ENCODE measurements at regions not wholly inside any gene's neighbourhood (a gene's known extent, or its start where the extent isn't known, plus 50 kb on each side); places are given as distances from the start of the nearest gene placed in this dataset.

DNA sequence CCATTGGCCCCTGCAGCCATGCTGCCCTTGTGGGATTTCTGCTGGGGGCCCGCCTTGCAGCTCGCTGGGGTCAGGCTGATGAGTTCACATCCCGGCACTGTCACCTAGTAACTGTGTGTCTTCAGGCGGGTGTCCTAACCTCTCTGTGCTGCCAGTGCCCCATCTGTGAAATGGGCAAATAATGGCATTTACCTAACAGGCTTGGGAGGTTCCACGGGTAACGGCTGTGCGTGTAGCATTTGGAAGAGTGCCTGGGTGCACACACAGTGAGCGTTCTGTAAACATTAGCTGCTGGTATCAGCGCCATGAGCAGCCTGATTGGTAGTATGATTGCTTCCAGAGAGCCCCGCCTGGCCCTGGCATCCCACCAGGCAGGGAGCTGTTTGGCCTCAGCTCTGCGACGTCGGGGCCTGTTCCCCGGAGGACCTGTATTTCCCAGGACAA, 167.3 kb upstream of the GSE1 start:
- Histone ChIP-seq H3K79me2 (ENCODE audit: insufficient read depth, low read length) (no peaks in the 10 kb centered on the region), H2AFZ (ENCODE audit: low read depth, low read length) (no peak overlapping the region), H3K4me3 (ENCODE audit: low read depth in 1 of 2, low read length in 2 of 2) (no peak overlapping the region), H3K36me3 (ENCODE audit: insufficient read depth, low read length) (no peaks in the 10 kb centered on the region), H3K9ac (ENCODE audit: low read depth, low read length) (peak overlapping the region; percentile 65), H3K27ac (ENCODE audit: low read length) (peak overlapping the region; percentile 99), H3K4me1 (ENCODE audit: insufficient read depth, low read length) (peaks cover 67% of the 10 kb centered on the region), H3K4me2 (ENCODE audit: insufficient read depth, low read length) (no peak overlapping the region), H4K20me1 (ENCODE audit: insufficient read depth, low read length) (no peaks in the 10 kb centered on the region), H3K9me3 (ENCODE audit: insufficient read depth, low read length, severe bottlenecking) (no peaks in the 10 kb centered on the region), H3K27me3 (ENCODE audit: insufficient read depth, low read length, poor library complexity) (no peaks in the 10 kb centered on the region)
- DNase-seq = no peak
- no peak for ATAC-seq (ENCODE audit: insufficient read depth, low read depth)
- TF ChIP-seq, protein P1, sequence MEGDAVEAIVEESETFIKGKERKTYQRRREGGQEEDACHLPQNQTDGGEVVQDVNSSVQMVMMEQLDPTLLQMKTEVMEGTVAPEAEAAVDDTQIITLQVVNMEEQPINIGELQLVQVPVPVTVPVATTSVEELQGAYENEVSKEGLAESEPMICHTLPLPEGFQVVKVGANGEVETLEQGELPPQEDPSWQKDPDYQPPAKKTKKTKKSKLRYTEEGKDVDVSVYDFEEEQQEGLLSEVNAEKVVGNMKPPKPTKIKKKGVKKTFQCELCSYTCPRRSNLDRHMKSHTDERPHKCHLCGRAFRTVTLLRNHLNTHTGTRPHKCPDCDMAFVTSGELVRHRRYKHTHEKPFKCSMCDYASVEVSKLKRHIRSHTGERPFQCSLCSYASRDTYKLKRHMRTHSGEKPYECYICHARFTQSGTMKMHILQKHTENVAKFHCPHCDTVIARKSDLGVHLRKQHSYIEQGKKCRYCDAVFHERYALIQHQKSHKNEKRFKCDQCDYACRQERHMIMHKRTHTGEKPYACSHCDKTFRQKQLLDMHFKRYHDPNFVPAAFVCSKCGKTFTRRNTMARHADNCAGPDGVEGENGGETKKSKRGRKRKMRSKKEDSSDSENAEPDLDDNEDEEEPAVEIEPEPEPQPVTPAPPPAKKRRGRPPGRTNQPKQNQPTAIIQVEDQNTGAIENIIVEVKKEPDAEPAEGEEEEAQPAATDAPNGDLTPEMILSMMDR (IDR thresholded peaks at IDR 0.05; ENCODE audit: borderline replicate concordance, extremely low read depth, low read length, poor library complexity, severe bottlenecking) = no peak
- TF ChIP-seq EZH2 (IDR thresholded peaks at IDR 0.05; ENCODE audit: borderline replicate concordance, low read depth, low read length, severe bottlenecking) = no peak

DNA sequence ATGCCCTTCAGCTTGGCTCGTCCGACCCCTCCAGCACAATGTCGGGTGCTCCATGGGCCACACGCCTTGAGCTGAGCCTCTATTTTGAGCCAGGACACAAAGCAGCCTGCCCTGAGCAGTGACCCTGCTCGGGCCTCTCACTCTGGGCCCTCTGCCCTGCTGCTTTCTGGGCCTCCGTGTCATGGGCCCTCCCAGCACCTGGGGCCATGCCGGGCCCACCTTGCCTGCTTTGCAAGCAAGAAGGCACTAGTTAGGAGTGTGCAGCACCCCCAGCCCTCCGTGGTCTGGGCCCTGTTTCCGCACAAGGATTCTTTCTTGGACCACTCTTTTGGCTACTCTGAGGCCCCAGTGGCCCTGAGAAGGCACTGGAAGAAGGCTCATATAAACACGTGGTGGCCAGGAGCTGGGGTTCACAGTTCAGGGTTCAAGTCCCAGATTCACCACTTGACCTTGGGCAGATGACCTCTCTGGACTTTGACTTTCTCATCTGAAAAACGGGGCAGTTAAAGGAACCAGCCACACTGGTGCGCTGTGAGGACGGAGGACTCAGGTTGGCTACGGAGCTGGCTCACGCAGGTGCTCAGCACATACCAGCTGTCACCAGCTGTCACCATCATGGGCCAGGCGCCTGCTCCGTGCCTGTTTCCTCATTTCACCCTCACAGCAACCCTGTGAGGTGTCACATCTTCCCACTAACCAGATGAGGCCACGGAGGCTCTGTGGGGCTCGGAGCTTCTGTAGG, 166.0 kb upstream of the GSE1 start:
- H3K9me3 ChIP-seq (ENCODE audit: insufficient read depth, low read length, severe bottlenecking) = no peaks in the 10 kb centered on the region
- no peaks in the 10 kb centered on the region for H4K20me1 ChIP-seq (ENCODE audit: insufficient read depth, low read length)
- no peaks in the 10 kb centered on the region for H3K27me3 ChIP-seq (ENCODE audit: insufficient read depth, low read length, poor library complexity)
- peak overlapping the region; percentile 65 for H3K9ac ChIP-seq (ENCODE audit: low read depth, low read length)
- peak overlapping the region; percentile 99 for H3K27ac ChIP-seq (ENCODE audit: low read length)
- no peak overlapping the region for H2AFZ ChIP-seq (ENCODE audit: low read depth, low read length)
- H3K4me2 ChIP-seq (ENCODE audit: insufficient read depth, low read length) = peak overlapping the region; percentile 47; the same call in 1 of the 2 replicates
- H3K79me2 ChIP-seq (ENCODE audit: insufficient read depth, low read length) = no peaks in the 10 kb centered on the region
- H3K36me3 ChIP-seq (ENCODE audit: insufficient read depth, low read length) = no peaks in the 10 kb centered on the region
- H3K4me3 ChIP-seq (ENCODE audit: low read depth in 1 of 2, low read length in 2 of 2) = no peak overlapping the region; a peak in 1 of 4 replicates
- peaks cover 79% of the 10 kb centered on the region for H3K4me1 ChIP-seq (ENCODE audit: insufficient read depth, low read length)
- peak; percentile 17; the same call in 2 of the 3 replicates for ATAC-seq (ENCODE audit: insufficient read depth, low read depth)
- TF ChIP-seq EZH2 (IDR thresholded peaks at IDR 0.05; ENCODE audit: borderline replicate concordance, low read depth, low read length, severe bottlenecking) = no peak
- TF ChIP-seq, protein P1 (IDR thresholded peaks at IDR 0.05; ENCODE audit: borderline replicate concordance, extremely low read depth, low read length, poor library complexity, severe bottlenecking) = peak; percentile 52
- peak; percentile 75 for DNase-seq

DNA sequence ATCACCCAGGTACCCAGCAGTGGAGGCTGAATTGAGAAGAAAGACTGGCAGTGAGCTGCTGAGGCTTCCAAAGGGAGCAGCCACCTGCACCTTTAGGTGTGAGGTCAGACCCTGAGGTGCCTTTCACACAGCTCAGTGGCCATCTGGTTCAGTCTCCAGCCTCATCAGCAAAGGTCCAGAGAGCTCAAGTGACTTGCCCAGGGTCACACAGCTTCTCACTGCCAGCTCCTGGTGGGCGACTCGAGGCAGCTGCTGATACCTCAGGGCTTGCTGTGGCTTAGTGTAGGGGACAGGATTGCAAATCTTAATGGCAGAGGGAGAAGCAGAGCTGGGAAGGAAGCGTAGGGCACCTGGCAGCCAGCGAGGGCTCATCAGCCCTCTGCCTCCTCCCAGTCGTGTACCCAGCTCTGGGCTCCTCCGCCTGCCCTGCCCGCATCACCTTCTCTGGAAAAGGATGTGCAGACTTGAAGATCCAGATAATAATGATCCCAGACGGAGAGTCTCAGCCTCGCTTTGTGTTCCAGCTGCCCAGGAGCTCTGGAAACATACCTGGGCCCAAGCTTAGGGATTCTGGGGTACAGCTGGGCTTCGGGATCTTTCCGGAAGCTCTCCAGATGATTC, 165.3 kb upstream of the GSE1 start:
- TF ChIP-seq, protein P1 (IDR thresholded peaks at IDR 0.05; ENCODE audit: borderline replicate concordance, extremely low read depth, low read length, poor library complexity, severe bottlenecking) = no peak
- TF ChIP-seq EZH2 (IDR thresholded peaks at IDR 0.05; ENCODE audit: borderline replicate concordance, low read depth, low read length, severe bottlenecking) = no peak
- peak overlapping the region; percentile 47 for H3K4me2 ChIP-seq (ENCODE audit: insufficient read depth, low read length)
- peak overlapping the region in 1 of 2 experiments; percentile 14; a peak in 1 of 4 replicates for H3K4me3 ChIP-seq (ENCODE audit: low read depth in 1 of 2, low read length in 2 of 2)
- H3K27ac ChIP-seq (ENCODE audit: low read length) = peak overlapping the region; percentile 99
- no peak overlapping the region for H2AFZ ChIP-seq (ENCODE audit: low read depth, low read length)
- H3K9ac ChIP-seq (ENCODE audit: low read depth, low read length) = peak overlapping the region; percentile 65
- H3K9me3 ChIP-seq (ENCODE audit: insufficient read depth, low read length, severe bottlenecking) = no peaks in the 10 kb centered on the region
- H3K79me2 ChIP-seq (ENCODE audit: insufficient read depth, low read length) = no peaks in the 10 kb centered on the region
- no peaks in the 10 kb centered on the region for H4K20me1 ChIP-seq (ENCODE audit: insufficient read depth, low read length)
- H3K27me3 ChIP-seq (ENCODE audit: insufficient read depth, low read length, poor library complexity) = no peaks in the 10 kb centered on the region
- DNase-seq = peak; percentile 63
- no peaks in the 10 kb centered on the region for H3K36me3 ChIP-seq (ENCODE audit: insufficient read depth, low read length)
- ATAC-seq (ENCODE audit: insufficient read depth, low read depth) = peak; percentile 11; the same call in 2 of the 3 replicates
- peaks cover 85% of the 10 kb centered on the region for H3K4me1 ChIP-seq (ENCODE audit: insufficient read depth, low read length)
